Body of pancreas (tissue), 4 donors: ENCODE measurements at regions not wholly inside any gene's neighbourhood (a gene's known extent, or its start where the extent isn't known, plus 50 kb on each side); places are given as distances from the start of the nearest gene placed in this dataset.

Source experiments
- POLR2A ChIP-seq, 3 donors: fragments of 450-650 bp; IDR thresholded peaks; one replicate each; pipeline ENCODE4 v1.6.1; 2016; ENCODE audit warnings: antibody characterized with exemption in 3 of 3, mild to moderate bottlenecking in 2 of 3
- TF ChIP-seq, protein P1 (sequence below), 7 experiments: fragments of 450-650 bp in 4 of 7; fragments of 200-600 bp in 3 of 7; sonication (generic) in 3 of 7; IDR thresholded peaks; one replicate each; pipeline ENCODE4 v1.5.1; 2016 to 2019; ENCODE audit warnings: antibody characterized with exemption in 7 of 7

DNA sequence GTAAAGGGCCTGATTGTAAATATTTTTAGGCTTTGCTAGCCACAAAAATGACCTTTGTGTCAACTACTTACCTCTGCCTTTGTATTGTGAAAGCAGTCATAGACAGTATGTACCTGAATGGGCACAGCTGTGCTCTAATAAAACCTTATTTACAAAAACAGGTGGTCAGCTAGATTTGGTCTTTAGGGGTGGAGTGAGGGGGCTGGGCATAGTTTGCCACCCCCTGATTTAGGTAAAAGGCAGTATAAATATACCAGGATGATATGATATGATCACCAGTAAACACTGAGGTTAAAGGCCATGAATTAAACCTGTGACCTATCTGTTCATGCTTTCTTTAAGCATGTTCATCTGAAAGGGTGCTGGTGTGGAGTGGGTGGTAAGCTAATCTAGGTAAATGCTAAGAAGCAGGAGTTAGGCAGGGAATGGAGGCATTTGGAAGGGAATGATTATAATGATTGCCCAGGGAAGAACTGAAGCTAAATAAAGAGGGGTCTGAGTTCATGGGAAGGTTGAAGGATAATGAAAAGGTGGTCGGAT is 77.1 kb upstream of the BCAT1 start:
- TF ChIP-seq POLR2A (IDR thresholded peaks at IDR 0.05): no peak
- TF ChIP-seq, protein P1, sequence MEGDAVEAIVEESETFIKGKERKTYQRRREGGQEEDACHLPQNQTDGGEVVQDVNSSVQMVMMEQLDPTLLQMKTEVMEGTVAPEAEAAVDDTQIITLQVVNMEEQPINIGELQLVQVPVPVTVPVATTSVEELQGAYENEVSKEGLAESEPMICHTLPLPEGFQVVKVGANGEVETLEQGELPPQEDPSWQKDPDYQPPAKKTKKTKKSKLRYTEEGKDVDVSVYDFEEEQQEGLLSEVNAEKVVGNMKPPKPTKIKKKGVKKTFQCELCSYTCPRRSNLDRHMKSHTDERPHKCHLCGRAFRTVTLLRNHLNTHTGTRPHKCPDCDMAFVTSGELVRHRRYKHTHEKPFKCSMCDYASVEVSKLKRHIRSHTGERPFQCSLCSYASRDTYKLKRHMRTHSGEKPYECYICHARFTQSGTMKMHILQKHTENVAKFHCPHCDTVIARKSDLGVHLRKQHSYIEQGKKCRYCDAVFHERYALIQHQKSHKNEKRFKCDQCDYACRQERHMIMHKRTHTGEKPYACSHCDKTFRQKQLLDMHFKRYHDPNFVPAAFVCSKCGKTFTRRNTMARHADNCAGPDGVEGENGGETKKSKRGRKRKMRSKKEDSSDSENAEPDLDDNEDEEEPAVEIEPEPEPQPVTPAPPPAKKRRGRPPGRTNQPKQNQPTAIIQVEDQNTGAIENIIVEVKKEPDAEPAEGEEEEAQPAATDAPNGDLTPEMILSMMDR (IDR thresholded peaks at IDR 0.05): no peak
